Motor neuron (in vitro differentiated cells): ENCODE measurements at regions not wholly inside any gene's neighbourhood (a gene's known extent, or its start where the extent isn't known, plus 50 kb on each side); places are given as distances from the start of the nearest gene placed in this dataset.
"Not testable (repeated sequence)": the region's sequence is repeated elsewhere in the genome, so short reads cannot be mapped to it uniquely, and the experiment has no call there.

Source experiments
- ATAC-seq, 8 experiments: fragments of 200-7000 bp; cut with Tn5 transposase; replicated peaks in 6 of 8; 2 replicates each; pipeline ENCODE4 v1.8.0; 2021; ENCODE audit warnings: mild to moderate bottlenecking in 8 of 8, moderate library complexity in 8 of 8
- H3K27ac ChIP-seq, 2 donors: fragments of 250-450 bp; sonication (Bioruptor Pico); 2 replicates each; pipeline ENCODE4 v1.9.0; 2021; ENCODE audit warnings: antibody characterized with exemption in 2 of 2, mild to moderate bottlenecking in 2 of 2, moderate library complexity in 1 of 2
- H3K4me1 ChIP-seq, 2 donors: fragments of 250-450 bp; sonication (Bioruptor Pico); replicated peaks in 1 of 2; 2 replicates each; pipeline ENCODE4 v1.6.1; 2021; ENCODE audit warnings: antibody characterized with exemption in 2 of 2, mild to moderate bottlenecking in 2 of 2, moderate library complexity in 1 of 2
- H3K4me3 ChIP-seq, 5 donors: fragments of 250-450 bp; sonication (Bioruptor Pico); 2 replicates each; pipeline ENCODE4 v1.9.0; 2021; ENCODE audit warnings: antibody characterized with exemption in 5 of 5, mild to moderate bottlenecking in 5 of 5, moderate library complexity in 4 of 5
- WGBS, 10 experiments: fragments of 450-650 bp; shearing (Covaris generic); methylation state at CpG; one replicate each; pipeline ENCODE4 v1.0.0; 2022; 5-methylcytosine and 5-hydroxymethylcytosine counted together
- in situ Hi-C, 9 experiments: fragments of 400-800 bp; cut with MboI; loops; one replicate each; pipeline ENCODE4 v1.15.0; 2021; ENCODE audit warnings: low sequenced_read_pairs in 9 of 9, low pct_unique_long_range_greater_than_20kb in 2 of 9; ENCODE audit not compliant: unreplicated experiment in 9 of 9

DNA sequence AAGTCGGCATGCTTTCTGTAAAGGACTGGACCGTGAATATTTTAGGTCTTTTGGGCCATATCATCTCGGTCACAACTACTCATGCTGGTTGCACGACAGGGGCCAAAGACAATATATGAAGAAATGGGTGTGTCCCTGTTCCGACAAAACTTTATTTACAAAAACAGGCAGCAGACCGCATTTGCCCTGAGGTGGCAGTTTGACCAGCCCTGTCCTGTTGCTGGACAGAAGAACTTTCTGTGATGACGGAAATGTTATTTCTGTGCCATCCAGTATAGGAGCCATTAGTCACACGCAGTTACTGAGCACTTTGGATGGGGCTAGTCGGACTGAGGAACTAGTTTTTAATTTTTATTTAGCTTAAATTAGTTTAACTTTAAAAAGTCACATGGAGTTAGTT lies 112.8 kb upstream of the CARD11 start:
- in situ Hi-C loops: loop anchor here in 2 of 9 experiments (25.0 kb wide), 1 partner anchor 269 kb away; no protein-coding TSS in a partner anchor
- H3K27ac ChIP-seq: no peak overlapping the region
- no peak overlapping the region for H3K4me3 ChIP-seq
- H3K4me1 ChIP-seq: peaks cover 3 to 4% of the 10 kb centered on the region in 2 donors
- ATAC-seq: no peak
- 20 to 100% (median 77%) methylated on average over 2 to 7 of the region's 9 CpGs for WGBS, 10 experiments

DNA sequence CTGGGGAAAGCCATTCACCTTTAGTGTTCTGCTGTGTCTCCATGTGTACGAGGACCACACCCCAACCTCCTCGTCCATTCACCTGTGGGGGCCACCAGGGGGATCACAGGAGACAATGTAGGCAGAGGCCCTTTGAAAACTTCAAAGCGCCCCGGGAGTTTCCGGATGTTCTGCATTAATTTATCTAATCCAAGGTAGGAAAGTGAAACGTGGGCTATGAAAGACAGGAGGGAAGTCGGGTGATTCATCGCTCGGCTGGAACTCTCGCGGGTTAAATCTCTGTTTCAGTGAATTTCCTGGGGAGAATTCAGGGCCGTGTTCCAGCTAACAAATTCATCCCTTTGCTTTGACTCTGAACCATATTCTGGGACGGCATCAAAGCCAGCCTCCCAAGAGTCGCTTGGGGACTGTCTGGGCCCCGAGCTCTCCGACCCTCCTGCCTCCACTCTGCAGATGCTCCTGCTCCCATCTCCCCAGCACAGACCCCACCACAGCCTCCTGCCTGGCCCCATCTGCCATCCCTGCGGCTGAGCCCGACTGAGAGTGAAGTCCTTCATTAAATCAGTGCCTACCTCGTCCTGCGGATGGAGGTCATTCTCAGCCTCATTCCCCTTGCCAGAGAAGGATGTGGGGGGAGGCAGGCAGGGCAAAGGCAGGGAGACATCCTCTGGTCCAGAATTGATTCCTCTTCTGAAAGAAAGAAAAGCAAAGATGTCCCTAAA lies 114.1 kb upstream of the CARD11 start:
- ATAC-seq: no peak
- Histone ChIP-seq H3K27ac (no peak overlapping the region), H3K4me3 (no peak overlapping the region), H3K4me1 (peaks cover 3 to 4% of the 10 kb centered on the region in 2 donors)
- 30 to 88% (median 67%) methylated on average over 1 to 10 of the region's 20 CpGs; no CpG with 5 or more reads in 2 of the 10 experiments for WGBS, 10 experiments
- in situ Hi-C loops: loop anchor here in 2 of 9 experiments (25.0 kb wide), 1 partner anchor 270 kb away; no protein-coding TSS in a partner anchor

DNA sequence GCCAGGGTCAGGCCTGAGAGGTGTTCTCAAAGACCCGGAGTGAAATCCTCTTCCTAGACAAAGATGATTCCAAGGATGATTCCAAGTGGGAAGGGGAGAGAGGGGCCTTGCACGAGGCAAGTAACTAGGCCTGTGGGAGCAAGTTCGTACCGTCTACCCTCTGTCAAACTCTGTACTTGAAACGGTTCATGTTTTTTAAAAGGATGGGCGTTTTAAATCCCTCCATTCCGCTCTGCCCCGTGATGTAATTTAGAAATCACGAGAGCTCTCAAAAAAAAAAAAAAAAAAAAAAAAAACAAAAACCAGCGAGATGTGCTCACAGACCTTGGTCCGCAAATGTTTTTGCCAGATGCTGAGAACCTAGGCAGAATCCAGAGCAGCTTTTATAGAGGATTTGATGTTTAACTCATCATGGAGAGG lies 114.7 kb upstream of the CARD11 start:
- Histone ChIP-seq H3K27ac (no peak overlapping the region), H3K4me1 (peaks cover 3 to 4% of the 10 kb centered on the region in 2 donors), H3K4me3 (no peak overlapping the region)
- no peak for ATAC-seq
- 0 to 95% (median 84%) methylated on average over 5 to 10 of the region's 11 CpGs; no CpG with 5 or more reads in 2 of the 10 experiments for WGBS, 10 experiments
- in situ Hi-C loops: loop anchor here in 2 of 9 experiments (25.0 kb wide), 1 partner anchor 271 kb away; no protein-coding TSS in a partner anchor

DNA sequence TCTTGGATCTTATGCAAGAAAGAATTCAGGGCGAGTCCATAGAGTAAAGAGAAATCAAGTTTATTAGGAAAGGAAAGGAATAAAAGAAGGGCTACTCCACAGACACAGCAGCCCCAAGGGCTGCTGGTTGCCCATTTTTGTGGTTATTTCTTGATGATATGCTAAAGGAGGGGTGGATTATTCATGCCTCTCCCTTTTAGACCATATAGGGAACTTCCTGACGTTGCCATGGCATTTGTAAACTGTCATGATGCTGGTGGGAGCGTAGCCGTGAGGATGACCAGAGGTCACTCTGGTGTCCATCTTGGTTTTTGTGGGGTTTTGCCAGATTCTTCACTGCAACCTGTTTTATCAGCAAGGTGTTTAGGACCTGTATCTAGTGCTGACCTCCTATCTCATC lies 115.4 kb upstream of the CARD11 start:
- no peak for ATAC-seq
- in situ Hi-C loops: loop anchor here in 2 of 9 experiments (25.0 kb wide), 1 partner anchor 272 kb away; no protein-coding TSS in a partner anchor
- no peak overlapping the region for H3K4me3 ChIP-seq
- H3K27ac ChIP-seq: no peak overlapping the region
- 16 to 100% (median 83%) methylated on average over 1 to 3 of the region's 4 CpGs; no CpG with 5 or more reads in 1 of the 10 experiments for WGBS, 10 experiments
- H3K4me1 ChIP-seq: peaks cover 3 to 4% of the 10 kb centered on the region in 2 donors

DNA sequence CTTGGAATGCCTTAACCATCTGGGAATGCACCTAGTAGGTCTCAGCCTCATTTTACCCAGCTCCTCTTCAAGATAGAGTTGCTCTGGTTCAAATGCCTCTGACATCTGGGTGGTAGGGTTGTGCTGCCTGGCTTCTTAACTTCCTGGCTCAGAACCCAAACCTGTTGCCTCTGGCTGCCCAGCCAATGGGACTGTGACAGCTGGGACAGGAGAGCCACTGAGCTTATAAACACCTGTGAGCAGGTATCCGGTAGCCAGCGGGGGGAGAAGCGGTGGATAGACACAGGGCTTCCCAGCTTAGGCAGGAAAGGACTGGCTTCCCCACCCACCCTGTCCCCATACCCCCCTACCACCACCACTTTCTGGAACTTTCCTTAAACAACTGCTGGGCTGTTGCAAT lies 115.8 kb upstream of the CARD11 start:
- WGBS, 10 experiments: 40% methylated on average over 1 of the region's 3 CpGs; no CpG with 5 or more reads in 9 of the 10 experiments
- no peak for ATAC-seq
- H3K27ac ChIP-seq: no peak overlapping the region
- in situ Hi-C loops: loop anchor here in 2 of 9 experiments (25.0 kb wide), 1 partner anchor 272 kb away; no protein-coding TSS in a partner anchor
- H3K4me3 ChIP-seq: no peak overlapping the region
- peaks cover 6 to 7% of the 10 kb centered on the region in 2 donors for H3K4me1 ChIP-seq

DNA sequence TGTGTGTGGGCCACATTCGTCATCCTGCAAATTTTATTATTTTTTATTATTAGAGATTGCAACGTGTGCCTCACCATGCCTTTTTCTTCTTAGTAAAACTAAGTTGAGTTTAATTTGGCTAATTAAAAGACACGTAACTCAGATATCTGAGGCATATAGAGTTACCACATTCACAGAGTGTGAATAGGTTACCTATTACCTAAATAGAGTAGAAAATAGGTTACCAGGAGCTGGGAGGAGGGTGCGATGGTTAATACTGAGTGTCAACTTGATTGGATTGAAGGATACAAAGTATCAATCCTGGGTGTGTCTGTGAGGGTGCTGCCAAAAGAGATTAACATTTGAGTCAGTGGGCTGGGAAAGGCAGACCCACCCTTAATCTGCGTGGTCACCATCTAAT lies 116.3 kb upstream of the CARD11 start:
- in situ Hi-C loops: loop anchor here in 2 of 9 experiments (25.0 kb wide), 1 partner anchor 273 kb away; no protein-coding TSS in a partner anchor
- not testable (repeated sequence) for ATAC-seq

DNA sequence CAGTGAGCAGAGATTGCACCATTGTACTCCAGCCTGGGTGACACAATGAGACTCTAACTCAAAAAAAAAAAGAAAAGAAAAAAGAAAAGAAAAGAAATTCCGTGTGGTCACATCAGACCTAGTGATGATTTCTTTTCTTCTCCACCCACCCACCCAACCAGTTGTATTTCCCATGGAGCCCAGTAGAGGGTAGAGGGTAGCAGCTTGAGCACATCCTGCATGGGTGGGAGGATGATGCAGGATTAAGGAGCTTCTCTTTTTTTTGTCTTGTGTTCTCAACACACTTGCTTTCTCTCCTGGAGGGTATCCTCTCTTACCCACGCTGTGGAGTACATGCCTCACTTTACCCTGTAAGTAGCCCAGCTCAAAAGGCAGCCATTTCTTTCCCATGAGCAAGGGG lies 118.6 kb upstream of the CARD11 start:
- Histone ChIP-seq H3K27ac (no peak overlapping the region), H3K4me1 (peaks cover 12 to 15% of the 10 kb centered on the region in 2 donors), H3K4me3 (no peak overlapping the region)
- ATAC-seq: no peak
- 0 to 100% (median 53%) methylated on average over 1 to 2 of the region's 2 CpGs; no CpG with 5 or more reads in 5 of the 10 experiments for WGBS, 10 experiments
- in situ Hi-C loops: loop anchor here in 2 of 9 experiments (25.0 kb wide), 1 partner anchor 275 kb away; no protein-coding TSS in a partner anchor

More for the DNA sequence above, 116.3 kb upstream of the CARD11 start:
- H3K27ac ChIP-seq, H3K4me1 ChIP-seq, H3K4me3 ChIP-seq: not testable (repeated sequence)
- 43 to 93% (median 79%) methylated on average over 2 to 5 of the region's 5 CpGs; no CpG with 5 or more reads in 1 of the 10 experiments for WGBS, 10 experiments

DNA sequence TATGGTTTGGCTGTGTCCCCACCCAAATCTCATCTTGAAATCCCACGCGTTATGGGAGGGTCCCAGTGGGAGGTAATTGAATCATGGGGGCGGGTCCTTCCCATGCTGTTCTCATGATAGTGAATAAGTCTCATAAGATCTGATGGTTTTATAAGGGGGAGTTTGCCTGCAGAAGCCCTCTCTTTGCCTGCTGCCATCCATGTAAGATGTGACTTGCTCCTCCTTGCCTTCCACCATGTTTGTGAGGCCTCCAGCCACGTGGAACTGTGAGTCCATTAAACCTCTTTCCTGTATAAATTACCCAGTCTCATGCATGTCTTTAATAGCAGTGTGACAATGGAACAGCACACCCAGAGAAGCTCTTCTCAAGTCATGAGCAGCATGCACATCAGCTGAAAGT lies 119.1 kb upstream of the CARD11 start:
- H3K27ac ChIP-seq, H3K4me3 ChIP-seq, ATAC-seq: not testable (repeated sequence)
- peaks cover 16 to 17% of the 10 kb centered on the region in 2 donors for H3K4me1 ChIP-seq
- 0 to 92% (median 66%) methylated on average over 1 to 4 of the region's 4 CpGs; no CpG with 5 or more reads in 5 of the 10 experiments for WGBS, 10 experiments
- in situ Hi-C loops: loop anchor here in 2 of 9 experiments (25.0 kb wide), 1 partner anchor 275 kb away; no protein-coding TSS in a partner anchor

DNA sequence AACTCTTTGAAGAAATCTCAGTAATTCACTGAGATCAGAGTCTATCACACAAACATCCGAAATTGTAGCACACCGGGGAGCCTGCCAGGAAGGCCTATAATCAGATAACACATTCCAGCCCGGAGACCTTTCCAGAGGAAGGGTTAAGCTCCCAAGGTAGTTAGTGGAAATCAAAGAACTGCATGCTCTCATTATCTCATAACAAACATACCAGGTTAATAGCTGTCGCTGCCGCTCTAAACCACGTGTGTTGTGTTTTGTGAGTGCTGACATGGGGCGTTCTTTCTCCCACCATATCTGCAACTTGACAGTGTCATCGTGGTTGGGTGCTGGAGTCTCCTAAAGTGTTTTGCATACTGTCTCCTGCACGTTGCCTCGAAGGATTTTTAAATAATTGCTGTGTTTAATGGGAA lies 120.7 kb upstream of the CARD11 start:
- ATAC-seq: peak in 2 of 8 experiments; percentile 20 to 52
- in situ Hi-C loops: loop anchor here in 2 of 9 experiments (25.0 kb wide), 1 partner anchor 277 kb away; no protein-coding TSS in a partner anchor
- Histone ChIP-seq H3K27ac (no peak overlapping the region), H3K4me3 (no peak overlapping the region), H3K4me1 (peaks cover 13% of the 10 kb centered on the region in 2 donors)
- WGBS, 10 experiments: 8 to 94% (median 60%) methylated on average over 1 to 8 of the region's 10 CpGs; no CpG with 5 or more reads in 1 of the 10 experiments

DNA sequence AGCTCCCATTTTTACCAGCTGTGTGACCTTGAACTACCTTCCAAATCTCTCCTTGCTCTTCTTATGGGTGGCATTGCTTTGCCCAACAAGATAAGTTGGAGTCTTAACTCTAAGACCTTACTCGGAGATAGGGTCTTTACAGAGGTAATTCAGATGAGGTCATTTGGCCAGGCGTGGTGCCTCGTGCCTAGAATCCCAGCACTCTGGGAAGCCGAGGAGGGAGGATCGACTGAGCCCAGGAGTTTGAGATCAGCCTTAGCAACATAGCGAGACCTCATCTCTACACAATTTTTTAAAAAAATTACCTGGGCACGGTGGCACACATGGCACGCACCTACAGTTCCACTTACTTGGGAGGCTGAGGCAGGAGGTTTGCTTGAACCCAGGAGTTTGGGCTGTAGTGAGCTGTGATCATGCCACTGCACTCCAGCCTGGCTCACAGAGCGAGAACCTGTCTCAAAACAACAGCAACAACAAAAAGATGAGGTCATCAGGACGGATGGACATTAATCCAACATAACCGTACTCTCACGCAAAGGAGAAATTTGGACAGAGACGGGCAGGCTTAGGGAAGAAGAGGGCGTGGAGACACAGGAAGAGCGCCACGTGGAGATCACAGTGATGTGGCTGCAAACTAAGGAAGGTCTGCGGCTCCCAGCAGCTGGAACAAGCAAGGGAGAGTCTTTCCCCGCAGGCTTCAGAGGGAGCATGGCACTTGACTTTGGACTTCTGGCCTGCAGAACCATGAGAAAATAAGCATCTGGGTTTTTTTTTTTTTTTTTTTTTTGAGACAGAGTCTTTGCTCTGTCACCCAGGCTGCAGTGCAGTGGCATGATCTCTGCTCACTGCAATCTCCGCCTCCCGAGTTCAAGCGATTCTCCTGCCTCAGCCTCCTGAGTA lies 122.3 kb upstream of the CARD11 start:
- WGBS, 10 experiments: 0 to 100% (median 80%) methylated on average over 1 to 12 of the region's 21 CpGs
- in situ Hi-C loops: loop anchor here in 2 of 9 experiments (25.0 kb wide), 1 partner anchor 279 kb away; no protein-coding TSS in a partner anchor
- H3K4me1 ChIP-seq: peaks cover 13% of the 10 kb centered on the region in 2 donors
- no peak overlapping the region for H3K4me3 ChIP-seq
- ATAC-seq: peak in 5 of 8 experiments; percentile 24 to 64 (median 38)
- no peak overlapping the region for H3K27ac ChIP-seq

DNA sequence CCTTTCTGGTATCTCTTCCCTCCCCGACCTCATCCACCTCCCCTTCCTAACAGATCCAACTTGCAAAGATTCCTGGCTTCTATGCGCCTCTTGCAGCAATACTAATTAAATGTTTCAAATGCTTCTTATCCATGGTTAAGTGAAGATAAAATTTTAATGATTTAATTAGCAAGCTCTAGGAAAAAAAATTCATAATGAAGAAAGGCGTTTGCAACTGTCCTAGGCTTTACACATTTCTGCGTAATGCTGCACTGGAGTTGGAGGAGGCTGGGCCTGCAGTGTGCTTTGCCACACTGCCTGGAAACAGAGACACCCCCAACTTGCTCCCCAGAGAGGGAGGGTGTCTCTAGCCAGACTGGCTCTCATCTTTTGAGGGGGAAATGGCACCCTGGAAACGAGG lies 123.9 kb upstream of the CARD11 start:
- peaks cover 13% of the 10 kb centered on the region in 2 donors for H3K4me1 ChIP-seq
- no peak overlapping the region for H3K4me3 ChIP-seq
- no peak overlapping the region for H3K27ac ChIP-seq
- WGBS, 10 experiments: 0 to 91% (median 65%) methylated on average over 1 to 4 of the region's 5 CpGs; no CpG with 5 or more reads in 1 of the 10 experiments
- no peak for ATAC-seq
- in situ Hi-C loops: loop anchor here in 2 of 9 experiments (25.0 kb wide), 1 partner anchor 280 kb away; no protein-coding TSS in a partner anchor

DNA sequence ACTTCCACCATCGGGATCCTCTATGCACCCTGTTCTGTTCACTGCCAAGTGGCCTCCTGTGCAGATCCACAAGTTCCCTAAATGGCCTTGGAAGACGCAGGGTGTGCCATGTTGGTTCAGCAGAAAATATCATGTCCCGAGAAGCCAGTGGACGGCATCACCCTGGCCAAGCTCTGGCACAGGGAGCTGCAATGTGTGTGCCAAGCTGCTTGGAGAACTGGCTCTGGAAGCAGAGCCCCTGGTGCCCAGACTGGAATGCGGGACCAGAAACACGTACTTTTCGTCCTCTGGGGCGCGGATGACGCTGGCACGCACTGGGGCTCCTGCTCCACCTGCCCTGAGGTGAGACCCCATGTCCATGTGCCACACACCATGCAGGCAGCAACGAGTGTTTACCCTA lies 124.7 kb upstream of the CARD11 start:
- Histone ChIP-seq H3K4me1 (peaks cover 13% of the 10 kb centered on the region in 2 donors), H3K4me3 (no peak overlapping the region), H3K27ac (no peak overlapping the region)
- in situ Hi-C loops: loop anchor here in 2 of 9 experiments (25.0 kb wide), 1 partner anchor 281 kb away; no protein-coding TSS in a partner anchor
- no peak for ATAC-seq
- 18 to 100% (median 90%) methylated on average over 1 to 12 of the region's 12 CpGs; no CpG with 5 or more reads in 5 of the 10 experiments for WGBS, 10 experiments
